HG02973 (cell line): ENCODE measurements at regions not wholly inside any gene's neighbourhood (a gene's known extent, or its start where the extent isn't known, plus 50 kb on each side); places are given as distances from the start of the nearest gene placed in this dataset.

ENCODE experiments used
- ATAC-seq: cut with Tn5 transposase; IDR thresholded peaks from one replicate; pipeline ENCODE4 v1.9.1; 2021; ENCODE audit warnings: moderate library complexity; ENCODE audit not compliant: unreplicated experiment

- no peak for ATAC-seq
Observed at GRCh38 chr13:34762312-34762711, 179.8 kb upstream of the NBEA start.

GRCh38 chr13:34764246-34764645 lies 177.8 kb upstream of the NBEA start:
- no peak for ATAC-seq

GRCh38 chr13:34765446-34766180 lies 176.5 kb upstream of the NBEA start:
- ATAC-seq = no peak

- no peak for ATAC-seq
Observed at GRCh38 chr13:34767778-34768177, 174.3 kb upstream of the NBEA start.

- no peak for ATAC-seq
Observed at GRCh38 chr13:34772206-34772605, 169.9 kb upstream of the NBEA start.

- no peak for ATAC-seq
Observed at GRCh38 chr13:34772881-34773280, 169.2 kb upstream of the NBEA start.

GRCh38 chr13:34776390-34776981 lies 165.6 kb upstream of the NBEA start:
- ATAC-seq = no peak

GRCh38 chr13:34777089-34777913 lies 164.8 kb upstream of the NBEA start:
- ATAC-seq = no peak

- ATAC-seq = no peak
Observed at GRCh38 chr13:34777914-34778303, 164.2 kb upstream of the NBEA start.

- ATAC-seq = no peak
Observed at GRCh38 chr13:34779171-34779570, 162.9 kb upstream of the NBEA start.

GRCh38 chr13:34793301-34793700 lies 148.8 kb upstream of the NBEA start:
- ATAC-seq = no peak

GRCh38 chr13:34803756-34804155 lies 138.3 kb upstream of the NBEA start:
- no peak for ATAC-seq

- no peak for ATAC-seq
Observed at GRCh38 chr13:34805347-34805746, 136.7 kb upstream of the NBEA start.

GRCh38 chr13:34808649-34809048 lies 133.4 kb upstream of the NBEA start:
- no peak for ATAC-seq

GRCh38 chr13:34810996-34811395 lies 131.1 kb upstream of the NBEA start:
- ATAC-seq = no peak

- ATAC-seq = no peak
Observed at GRCh38 chr13:34815526-34815925, 126.5 kb upstream of the NBEA start.

GRCh38 chr13:34816245-34816884 lies 125.7 kb upstream of the NBEA start:
- ATAC-seq = no peak

- no peak for ATAC-seq
Observed at GRCh38 chr13:34816908-34817665, 125.0 kb upstream of the NBEA start.

GRCh38 chr13:34822650-34823049 lies 119.4 kb upstream of the NBEA start:
- no peak for ATAC-seq

GRCh38 chr13:34826432-34826831 lies 115.6 kb upstream of the NBEA start:
- no peak for ATAC-seq
